Panc1 (cell line): ENCODE measurements at regions not wholly inside any gene's neighbourhood (a gene's known extent, or its start where the extent isn't known, plus 50 kb on each side); places are given as distances from the start of the nearest gene placed in this dataset.
A peak's percentile ranks its signal among the peaks of the same experiment; 100 is the strongest.

Experiments used
- ATAC-seq: fragments of 200-7000 bp; cut with Tn5 transposase; 2 replicates; pipeline ENCODE4 v1.9.1; 2020; ENCODE audit warnings: mild to moderate bottlenecking, moderate library complexity
- BruUV-seq: library from RNA; stranded (reverse); fragments of 400-500 nt; replicated peaks from 2 replicates; lab custom pipeline; 2021; lab: Mats Ljungman, UMichigan
- CTCF ChIA-PET: fragments of 300-600 bp; sonication (Branson Sonifier 250); formaldehyde crosslinking; loops from one replicate; lab custom pipeline; 2022; ENCODE audit warnings: antibody characterized with exemption; lab: Charles Lee
- POLR2A ChIA-PET: fragments of 300-600 bp; sonication (Branson Sonifier 250); formaldehyde crosslinking; loops from one replicate; lab custom pipeline; 2022; ENCODE audit warnings: antibody characterized with exemption; lab: Charles Lee
- DNase-seq: peaks from one replicate; pipeline ENCODE4 v3.0.0-alpha.2; 2010; ENCODE audit warnings: low read depth, low spot score
- H3K27ac ChIP-seq: 2 replicates; pipeline ENCODE4 v1.5.1; 2011; ENCODE audit warnings: mild to moderate bottlenecking, low read length, inconsistent platforms
- H3K27me3 ChIP-seq: fragments of 200-500 bp; sonication (Bioruptor generic); 2 replicates; pipeline ENCODE4 v1.6.0; 2014; ENCODE audit warnings: low read length, inconsistent platforms; ENCODE audit not compliant: control insufficient read depth, insufficient read depth
- H3K36me3 ChIP-seq: fragments of 200-500 bp; sonication (Bioruptor generic); 2 replicates; pipeline ENCODE4 v1.5.1; 2014; ENCODE audit warnings: inconsistent platforms, mild to moderate bottlenecking, low read length, moderate library complexity; ENCODE audit not compliant: control insufficient read depth, insufficient read depth
- H3K4me1 ChIP-seq: 2 replicates; pipeline ENCODE4 v1.5.1; 2011; ENCODE audit warnings: inconsistent platforms, mild to moderate bottlenecking, low read length, moderate library complexity; ENCODE audit not compliant: control insufficient read depth, insufficient read depth
- H3K4me3 ChIP-seq, 2 experiments: 2 replicates each; pipeline ENCODE4 v1.5.1; 2011 to 2012; ENCODE audit warnings: low read depth in 2 of 2, low read length in 2 of 2, mild to moderate bottlenecking in 2 of 2, inconsistent platforms in 1 of 2, moderate library complexity in 1 of 2
- H3K9me3 ChIP-seq: fragments of 200-500 bp; sonication (Bioruptor generic); 2 replicates; pipeline ENCODE4 v1.5.1; 2014; ENCODE audit warnings: low read depth, mild to moderate bottlenecking, inconsistent platforms, low read length, moderate library complexity; ENCODE audit not compliant: control insufficient read depth, insufficient read depth
- POLR2AphosphoS5 ChIP-seq: IDR thresholded peaks from 2 replicates; pipeline ENCODE4 v1.6.1; 2012; ENCODE audit warnings: mild to moderate bottlenecking, low read depth, low read length, moderate library complexity
- SIN3A ChIP-seq: IDR thresholded peaks from 2 replicates; pipeline ENCODE4 v1.6.1; 2012; ENCODE audit warnings: low read depth, mild to moderate bottlenecking, low read length, moderate library complexity, borderline replicate concordance; ENCODE audit not compliant: insufficient read depth
- TCF7L2 ChIP-seq: IDR thresholded peaks from 2 replicates; pipeline ENCODE4 v1.6.1; 2011; ENCODE audit warnings: mild to moderate bottlenecking, low read depth, low read length, inconsistent platforms
- in situ Hi-C: cut with HindIII; loops from 2 replicates; pipeline ENCODE4 v1.10.0; 2016; ENCODE audit warnings: low sequenced_read_pairs, low pct_unique_long_range_greater_than_20kb
- intact Hi-C: fragments of 100-400 bp; cut with micrococcal nuclease; formaldehyde crosslinking; loops from one replicate; pipeline ENCODE4 v1.10.0; 2022; ENCODE audit not compliant: unreplicated experiment
- TF ChIP-seq, protein P1 (sequence below), 2 experiments: IDR thresholded peaks; 2 replicates each; pipeline ENCODE4 v1.6.1; 2011 to 2012; ENCODE audit warnings: low read depth in 2 of 2, control low read depth in 1 of 2, low read length in 1 of 2, mild to moderate bottlenecking in 1 of 2, moderate library complexity in 1 of 2; ENCODE audit not compliant: insufficient read depth in 1 of 2
- TF ChIP-seq, protein P2 (sequence below): fragments of 450-650 bp; IDR thresholded peaks from 2 replicates; pipeline ENCODE4 v1.5.1; 2017; ENCODE audit warnings: mild to moderate bottlenecking

DNA sequence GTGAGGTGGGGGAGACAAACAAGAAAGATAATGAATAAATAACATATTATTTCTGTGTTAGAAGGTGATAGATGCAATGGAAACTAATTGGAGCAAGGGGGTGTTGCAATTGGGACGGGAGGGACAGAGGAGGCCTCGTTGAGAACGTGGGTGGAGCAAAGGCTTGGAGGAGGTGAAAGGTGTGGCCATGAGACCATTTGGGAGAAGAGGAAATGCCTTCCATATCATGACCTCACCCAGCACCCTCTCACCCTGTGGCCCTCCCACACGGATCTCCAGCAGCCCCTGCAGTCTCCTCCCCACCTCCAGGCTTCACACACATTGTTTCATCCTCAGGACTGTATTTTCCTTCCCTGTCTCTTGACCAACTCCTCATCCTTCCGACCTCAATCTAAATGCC, 85.3 kb upstream of the ARHGAP29 start:
- BruUV-seq = no TSS peak
- Histone ChIP-seq H3K9me3 (no peaks in the 10 kb centered on the region), H3K27ac (peak overlapping the region; percentile 100), H3K36me3 (no peaks in the 10 kb centered on the region), H3K4me1 (peaks cover 84% of the 10 kb centered on the region), H3K4me3 (no peak overlapping the region), H3K27me3 (no peaks in the 10 kb centered on the region)
- intact Hi-C loops (no loop called here), in situ Hi-C loops (no loop called here)
- peak; percentile 71 for ATAC-seq
- DNase-seq = peak; percentile 76
- CTCF ChIA-PET = no interaction called here
- peak; percentile 69; the same call in 1 of the 2 replicates for TF ChIP-seq POLR2AphosphoS5
- no peak for TF ChIP-seq SIN3A
- TF ChIP-seq, protein P1, sequence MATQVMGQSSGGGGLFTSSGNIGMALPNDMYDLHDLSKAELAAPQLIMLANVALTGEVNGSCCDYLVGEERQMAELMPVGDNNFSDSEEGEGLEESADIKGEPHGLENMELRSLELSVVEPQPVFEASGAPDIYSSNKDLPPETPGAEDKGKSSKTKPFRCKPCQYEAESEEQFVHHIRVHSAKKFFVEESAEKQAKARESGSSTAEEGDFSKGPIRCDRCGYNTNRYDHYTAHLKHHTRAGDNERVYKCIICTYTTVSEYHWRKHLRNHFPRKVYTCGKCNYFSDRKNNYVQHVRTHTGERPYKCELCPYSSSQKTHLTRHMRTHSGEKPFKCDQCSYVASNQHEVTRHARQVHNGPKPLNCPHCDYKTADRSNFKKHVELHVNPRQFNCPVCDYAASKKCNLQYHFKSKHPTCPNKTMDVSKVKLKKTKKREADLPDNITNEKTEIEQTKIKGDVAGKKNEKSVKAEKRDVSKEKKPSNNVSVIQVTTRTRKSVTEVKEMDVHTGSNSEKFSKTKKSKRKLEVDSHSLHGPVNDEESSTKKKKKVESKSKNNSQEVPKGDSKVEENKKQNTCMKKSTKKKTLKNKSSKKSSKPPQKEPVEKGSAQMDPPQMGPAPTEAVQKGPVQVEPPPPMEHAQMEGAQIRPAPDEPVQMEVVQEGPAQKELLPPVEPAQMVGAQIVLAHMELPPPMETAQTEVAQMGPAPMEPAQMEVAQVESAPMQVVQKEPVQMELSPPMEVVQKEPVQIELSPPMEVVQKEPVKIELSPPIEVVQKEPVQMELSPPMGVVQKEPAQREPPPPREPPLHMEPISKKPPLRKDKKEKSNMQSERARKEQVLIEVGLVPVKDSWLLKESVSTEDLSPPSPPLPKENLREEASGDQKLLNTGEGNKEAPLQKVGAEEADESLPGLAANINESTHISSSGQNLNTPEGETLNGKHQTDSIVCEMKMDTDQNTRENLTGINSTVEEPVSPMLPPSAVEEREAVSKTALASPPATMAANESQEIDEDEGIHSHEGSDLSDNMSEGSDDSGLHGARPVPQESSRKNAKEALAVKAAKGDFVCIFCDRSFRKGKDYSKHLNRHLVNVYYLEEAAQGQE (IDR thresholded peaks at IDR 0.05; ENCODE audit: insufficient read depth in 1 of 2, low read depth in 2 of 2, low read length in 1 of 2) = no peak
- TF ChIP-seq TCF7L2 = no peak
- TF ChIP-seq, protein P2, sequence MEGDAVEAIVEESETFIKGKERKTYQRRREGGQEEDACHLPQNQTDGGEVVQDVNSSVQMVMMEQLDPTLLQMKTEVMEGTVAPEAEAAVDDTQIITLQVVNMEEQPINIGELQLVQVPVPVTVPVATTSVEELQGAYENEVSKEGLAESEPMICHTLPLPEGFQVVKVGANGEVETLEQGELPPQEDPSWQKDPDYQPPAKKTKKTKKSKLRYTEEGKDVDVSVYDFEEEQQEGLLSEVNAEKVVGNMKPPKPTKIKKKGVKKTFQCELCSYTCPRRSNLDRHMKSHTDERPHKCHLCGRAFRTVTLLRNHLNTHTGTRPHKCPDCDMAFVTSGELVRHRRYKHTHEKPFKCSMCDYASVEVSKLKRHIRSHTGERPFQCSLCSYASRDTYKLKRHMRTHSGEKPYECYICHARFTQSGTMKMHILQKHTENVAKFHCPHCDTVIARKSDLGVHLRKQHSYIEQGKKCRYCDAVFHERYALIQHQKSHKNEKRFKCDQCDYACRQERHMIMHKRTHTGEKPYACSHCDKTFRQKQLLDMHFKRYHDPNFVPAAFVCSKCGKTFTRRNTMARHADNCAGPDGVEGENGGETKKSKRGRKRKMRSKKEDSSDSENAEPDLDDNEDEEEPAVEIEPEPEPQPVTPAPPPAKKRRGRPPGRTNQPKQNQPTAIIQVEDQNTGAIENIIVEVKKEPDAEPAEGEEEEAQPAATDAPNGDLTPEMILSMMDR = peak; percentile 45
- POLR2A ChIA-PET = interaction anchor here (0.6 to 0.9 kb wide), 3 partner anchors 11 to 78 kb away, joined by 3 to 8 read pairs (median 3); no protein-coding TSS in a partner anchor

DNA sequence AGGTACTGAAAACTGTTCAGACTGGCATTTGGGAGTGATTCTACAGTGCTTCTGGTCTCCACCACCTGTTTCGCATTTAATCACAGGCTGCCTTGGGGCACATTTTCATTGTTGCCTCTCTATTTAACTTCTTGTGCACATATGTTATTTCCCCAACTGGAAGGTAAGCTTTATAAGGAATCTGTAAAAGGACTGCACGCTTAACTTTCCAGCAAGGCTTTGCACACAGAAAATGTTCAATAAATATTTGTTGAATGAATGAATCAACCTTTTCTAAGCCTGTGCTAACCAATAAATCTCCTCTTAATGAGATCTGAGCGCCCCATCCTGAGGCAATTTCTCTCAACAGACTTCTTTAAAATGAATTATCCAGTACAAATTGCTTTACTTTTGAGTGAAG, 84.3 kb upstream of the ARHGAP29 start:
- BruUV-seq = no TSS peak
- ChIA-PET CTCF (no interaction called here), POLR2A (interaction anchor here (1.8 kb wide), 1 partner anchor 74 kb away, joined by 4 read pairs; no protein-coding TSS in a partner anchor)
- ATAC-seq (peak; percentile 5; the same call in 1 of the 2 replicates), DNase-seq (no peak)
- H3K9me3 ChIP-seq = no peaks in the 10 kb centered on the region
- intact Hi-C loops (no loop called here), in situ Hi-C loops (no loop called here)
- no peak overlapping the region for H3K4me3 ChIP-seq
- H3K27ac ChIP-seq = peak overlapping the region; percentile 100
- TF ChIP-seq TCF7L2 (peak; percentile 82; the same call in 1 of the 2 replicates), POLR2AphosphoS5 (peak; percentile 44; the same call in 1 of the 2 replicates), SIN3A (no peak)
- TF ChIP-seq, protein P1 (IDR thresholded peaks at IDR 0.05; ENCODE audit: insufficient read depth in 1 of 2, low read depth in 2 of 2, low read length in 1 of 2) = no peak
- TF ChIP-seq, protein P2 = no peak
- H3K4me1 ChIP-seq = peaks cover 74% of the 10 kb centered on the region
- no peaks in the 10 kb centered on the region for H3K27me3 ChIP-seq
- H3K36me3 ChIP-seq = no peaks in the 10 kb centered on the region
